Prostate gland (tissue), 2 donors: ENCODE measurements at regions not wholly inside any gene's neighbourhood (a gene's known extent, or its start where the extent isn't known, plus 50 kb on each side); places are given as distances from the start of the nearest gene placed in this dataset.

Experiments
- DNase-seq: peaks from one replicate; pipeline ENCODE4 v3.0.0-alpha.2; 2019; ENCODE audit warnings: low spot score
- H3K27ac ChIP-seq, 2 donors: fragments of 200-600 bp; sonication (generic); 2 replicates each; pipeline ENCODE4 v1.5.1; 2017 to 2019
- H3K27me3 ChIP-seq: fragments of 200-600 bp; sonication (generic); replicated peaks from 2 replicates; pipeline ENCODE4 v1.5.1; 2019; ENCODE audit not compliant: insufficient read depth
- H3K36me3 ChIP-seq, 2 donors: fragments of 200-600 bp; sonication (generic); 1 replicate in 1 of 2; 2 replicates in 1 of 2; pipeline versions ENCODE4 v1.5.1 to v1.8.1; 2017 to 2019
- H3K4me1 ChIP-seq: fragments of 200-600 bp; sonication (generic); replicated peaks from 2 replicates; pipeline ENCODE4 v1.5.1; 2019
- H3K4me3 ChIP-seq, 2 donors: fragments of 200-600 bp; sonication (generic); 2 replicates each; pipeline ENCODE4 v1.5.1; 2017 to 2019
- H3K9me3 ChIP-seq: fragments of 200-600 bp; sonication (generic); 2 replicates; pipeline ENCODE4 v1.5.1; 2017
- CTCF ChIP-seq, 4 experiments: fragments of 200-600 bp in 2 of 4; fragments of 450-650 bp in 2 of 4; sonication (generic) in 2 of 4; IDR thresholded peaks; 1 replicate in 3 of 4; 2 replicates in 1 of 4; pipeline ENCODE4 v1.5.1; 2016 to 2019; ENCODE audit warnings: antibody characterized with exemption in 4 of 4, mild to moderate bottlenecking in 2 of 4, moderate library complexity in 2 of 4
- POLR2A ChIP-seq: fragments of 450-650 bp; IDR thresholded peaks from one replicate; pipeline ENCODE4 v1.6.1; 2016; ENCODE audit warnings: antibody characterized with exemption, mild to moderate bottlenecking
- POLR2AphosphoS5 ChIP-seq: sonication (generic); formaldehyde crosslinking; IDR thresholded peaks from one replicate; pipeline ENCODE4 v1.6.1; 2017; ENCODE audit warnings: antibody characterized with exemption
- WGBS: methylation state at CpG from one replicate; pipeline ENCODE4 v1.1.5; 2018; 5-methylcytosine and 5-hydroxymethylcytosine counted together
- intact Hi-C: fragments of 100-400 bp; cut with DNase I; formaldehyde crosslinking; loops from one replicate; pipeline ENCODE4 v1.14.2; 2022

- TF ChIP-seq POLR2A (no peak), CTCF (IDR thresholded peaks at IDR 0.05) (no peak), POLR2AphosphoS5 (no peak)
- DNase-seq = no peak
- Histone ChIP-seq H3K27me3 (no peaks in the 10 kb centered on the region), H3K9me3 (no peaks in the 10 kb centered on the region), H3K4me3 (no peak overlapping the region), H3K4me1 (no peaks in the 10 kb centered on the region), H3K27ac (no peak overlapping the region), H3K36me3 (no peaks in the 10 kb centered on the region)
- intact Hi-C loops = no loop called here
- 82% methylated on average over 13 of the region's 13 CpGs for WGBS
Measured at GRCh38 chr7:13041368-13041988, 354.0 kb downstream of the ARL4A start.

GRCh38 chr7:13042605-13043236, 355.3 kb downstream of the ARL4A start:
- TF ChIP-seq POLR2A (no peak), POLR2AphosphoS5 (no peak), CTCF (IDR thresholded peaks at IDR 0.05) (no peak)
- no peak overlapping the region for H3K4me3 ChIP-seq
- no peak for DNase-seq
- intact Hi-C loops = no loop called here
- H3K27me3 ChIP-seq = no peaks in the 10 kb centered on the region
- no peaks in the 10 kb centered on the region for H3K36me3 ChIP-seq
- H3K9me3 ChIP-seq = no peaks in the 10 kb centered on the region
- no peaks in the 10 kb centered on the region for H3K4me1 ChIP-seq
- H3K27ac ChIP-seq = no peak overlapping the region

GRCh38 chr7:13044309-13044708, 356.9 kb downstream of the ARL4A start:
- Histone ChIP-seq H3K9me3 (no peaks in the 10 kb centered on the region), H3K27ac (no peak overlapping the region), H3K4me1 (no peaks in the 10 kb centered on the region), H3K36me3 (no peaks in the 10 kb centered on the region), H3K27me3 (no peaks in the 10 kb centered on the region), H3K4me3 (no peak overlapping the region)
- TF ChIP-seq POLR2AphosphoS5 (no peak), POLR2A (no peak), CTCF (IDR thresholded peaks at IDR 0.05) (no peak)
- intact Hi-C loops = no loop called here
- WGBS = 45% methylated on average over 2 of the region's 2 CpGs
- DNase-seq = no peak

- H3K4me1 ChIP-seq = no peaks in the 10 kb centered on the region
- no peak overlapping the region for H3K4me3 ChIP-seq
- intact Hi-C loops = no loop called here
- no peaks in the 10 kb centered on the region for H3K9me3 ChIP-seq
- no peak for DNase-seq
- no peak overlapping the region for H3K27ac ChIP-seq
- TF ChIP-seq POLR2AphosphoS5 (no peak), POLR2A (no peak), CTCF (IDR thresholded peaks at IDR 0.05) (no peak)
- 84% methylated on average over 4 of the region's 4 CpGs for WGBS
- no peaks in the 10 kb centered on the region for H3K27me3 ChIP-seq
- no peaks in the 10 kb centered on the region for H3K36me3 ChIP-seq
Measured at GRCh38 chr7:13047061-13047460, 359.6 kb downstream of the ARL4A start.

GRCh38 chr7:13049946-13050345, 362.5 kb downstream of the ARL4A start:
- intact Hi-C loops = no loop called here
- DNase-seq = no peak
- no peak overlapping the region for H3K27ac ChIP-seq
- H3K27me3 ChIP-seq = no peaks in the 10 kb centered on the region
- no peak for TF ChIP-seq POLR2A
- TF ChIP-seq POLR2AphosphoS5 = no peak
- TF ChIP-seq CTCF (IDR thresholded peaks at IDR 0.05) = no peak
- H3K4me1 ChIP-seq = no peaks in the 10 kb centered on the region
- H3K9me3 ChIP-seq = no peaks in the 10 kb centered on the region
- no peaks in the 10 kb centered on the region for H3K36me3 ChIP-seq
- H3K4me3 ChIP-seq = no peak overlapping the region
- WGBS = 75% methylated on average over 3 of the region's 3 CpGs
